NCI-H1930 (cell line): ENCODE measurements at regions not wholly inside any gene's neighbourhood (a gene's known extent, or its start where the extent isn't known, plus 50 kb on each side); places are given as distances from the start of the nearest gene placed in this dataset.
A peak's percentile ranks its signal among the peaks of the same experiment; 100 is the strongest.
"Not testable (repeated sequence)": the region's sequence is repeated elsewhere in the genome, so short reads cannot be mapped to it uniquely, and the experiment has no call there.

ENCODE experiments used
- DNase-seq, 2 experiments: peaks; one replicate each; lab custom pipeline; 2025; lab: John Stamatoyannopoulos, UW

DNA sequence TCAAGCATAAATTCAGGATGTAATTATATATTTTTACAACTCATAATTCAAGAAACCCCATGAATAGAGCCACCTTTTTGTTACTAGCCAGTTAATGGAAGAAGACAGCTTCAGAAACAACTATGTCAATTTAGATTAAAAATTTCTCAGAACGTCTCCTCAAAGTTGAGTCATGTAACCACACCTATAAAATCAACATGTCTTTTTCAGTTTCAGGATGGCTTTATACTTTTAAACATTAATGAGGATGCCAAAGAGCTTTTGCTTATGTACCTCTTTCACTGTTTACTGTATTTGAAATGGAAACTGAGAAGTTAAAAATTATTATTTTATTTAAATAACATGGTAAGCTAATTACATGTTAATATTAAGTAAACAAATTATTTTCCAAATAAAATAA lies 280.1 kb downstream of the PTH2R start:
- no peak for DNase-seq

DNA sequence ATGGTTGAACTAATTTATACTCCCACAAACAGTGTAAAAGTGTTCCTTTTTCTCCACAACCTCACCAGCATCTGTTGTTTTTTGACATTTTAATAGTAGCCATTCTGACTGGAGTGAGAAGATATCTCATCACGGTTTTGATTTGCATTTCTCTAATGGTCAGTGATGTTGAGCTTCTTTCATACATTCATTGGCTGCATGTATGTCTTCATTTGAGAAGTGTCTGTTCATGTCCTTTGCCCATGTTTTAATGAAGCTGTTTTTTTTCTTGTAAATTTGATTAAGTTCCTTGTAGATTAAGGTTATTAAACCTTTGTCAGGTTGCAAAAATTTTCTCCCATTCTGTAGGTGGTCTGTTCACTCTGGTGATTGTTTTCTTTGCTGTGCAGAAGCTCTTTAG lies 281.1 kb downstream of the PTH2R start:
- not testable (repeated sequence) for DNase-seq

DNA sequence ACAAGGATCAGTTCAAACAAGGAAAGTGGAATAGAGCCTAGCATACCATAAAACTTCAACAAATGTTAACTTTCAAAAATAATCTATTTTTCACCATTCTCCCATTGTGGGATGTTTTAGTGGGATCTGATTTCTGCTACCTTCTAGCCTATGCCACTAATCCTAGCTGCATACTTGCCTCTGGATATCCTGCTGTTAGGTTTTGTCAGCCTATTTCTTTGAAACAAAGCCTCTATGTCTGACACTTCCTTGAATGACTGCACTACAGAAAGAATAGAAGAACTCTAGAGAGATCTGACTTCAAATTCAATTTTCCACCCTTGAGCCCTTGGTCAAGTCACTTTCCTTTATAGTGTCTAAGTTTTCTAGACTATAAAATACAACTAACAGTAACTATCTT lies 291.5 kb downstream of the PTH2R start:
- DNase-seq, result no peak

DNA sequence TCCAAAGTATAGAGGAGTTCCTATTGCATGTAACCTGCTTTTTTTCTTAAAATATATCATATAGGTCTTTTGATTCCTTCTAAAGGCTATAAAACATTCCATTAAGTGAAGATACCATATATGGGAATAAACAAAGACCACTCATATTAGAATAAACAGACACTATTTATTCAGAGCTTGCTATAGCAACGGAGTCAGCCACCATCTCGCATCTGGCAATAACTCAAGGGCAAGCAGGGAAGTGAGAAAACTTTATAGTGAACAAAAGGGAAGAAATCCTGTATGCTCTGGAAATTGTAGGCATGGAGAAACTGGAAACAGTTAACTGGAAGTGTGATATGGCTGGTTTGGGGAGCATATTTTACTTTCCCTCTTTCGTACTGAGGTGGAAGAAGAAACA lies 301.9 kb downstream of the PTH2R start:
- no peak for DNase-seq

DNA sequence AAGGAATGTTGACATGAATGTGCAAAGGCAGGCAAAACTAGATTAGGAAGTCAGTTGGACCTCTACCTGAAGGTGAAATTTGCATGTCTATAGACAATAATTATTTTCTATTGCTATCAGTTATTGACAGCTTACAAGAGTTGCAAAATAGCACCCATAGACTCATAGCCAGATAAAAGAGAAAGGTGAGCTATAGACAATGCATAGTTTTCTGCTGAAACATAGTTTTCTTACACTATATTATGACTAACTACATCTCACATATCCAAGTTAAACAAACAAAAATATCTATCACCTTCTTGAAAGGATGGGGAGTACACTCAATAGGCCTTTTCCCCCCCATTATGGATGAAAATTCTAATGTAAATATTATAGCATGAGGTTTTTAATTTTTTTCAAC lies 305.0 kb downstream of the PTH2R start:
- DNase-seq, result no peak

DNA sequence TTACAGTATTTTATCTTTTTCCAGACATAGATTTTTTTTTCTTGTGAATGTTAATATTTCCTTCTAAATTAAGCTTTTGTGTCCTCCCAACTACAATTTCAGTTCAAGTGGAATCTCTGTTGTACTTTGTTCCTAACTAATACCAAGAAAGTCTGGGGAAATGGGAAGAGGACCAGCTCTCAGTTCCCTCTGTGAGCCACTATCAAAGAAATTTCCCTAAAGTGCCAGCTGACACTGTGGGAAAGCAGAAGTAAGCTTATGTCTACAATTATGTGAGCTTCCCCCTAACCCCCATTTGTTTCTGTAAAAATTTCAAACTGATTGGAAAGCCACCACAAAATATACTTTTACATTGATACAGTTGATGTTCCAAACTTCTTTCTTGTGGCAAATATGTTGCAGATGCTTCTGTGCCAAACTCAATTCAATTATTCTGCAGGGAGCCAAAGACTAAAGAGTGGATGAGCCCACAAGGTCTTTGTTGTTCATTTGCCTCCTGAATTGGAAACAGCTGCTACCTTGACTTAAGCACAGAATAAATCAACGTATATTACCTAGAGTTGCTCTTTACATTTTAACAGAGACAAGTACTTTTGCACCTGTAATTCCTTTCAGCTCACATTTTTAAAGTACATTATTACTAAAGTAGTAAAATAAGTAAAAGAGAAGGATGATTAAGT lies 306.6 kb downstream of the PTH2R start:
- DNase-seq, result peak; percentile 11 to 13

DNA sequence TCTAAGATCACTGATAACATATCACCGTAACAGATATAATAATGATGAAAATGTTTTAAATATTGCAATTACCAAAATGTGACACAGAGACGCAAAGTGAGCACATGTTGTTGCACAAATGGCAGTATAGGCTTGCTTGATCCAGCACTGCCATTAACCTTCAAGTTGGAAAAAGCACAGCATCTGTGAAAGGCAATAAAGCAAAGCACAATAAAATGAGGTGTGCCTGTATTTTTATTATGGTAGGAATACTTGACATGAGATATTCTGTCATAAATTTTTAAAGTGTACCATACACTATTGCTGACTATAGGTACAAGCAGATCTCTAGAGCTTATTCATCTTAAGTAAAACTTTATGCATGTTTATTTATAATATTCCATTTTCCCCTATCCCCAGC lies 312.2 kb downstream of the PTH2R start:
- DNase-seq, result no peak

DNA sequence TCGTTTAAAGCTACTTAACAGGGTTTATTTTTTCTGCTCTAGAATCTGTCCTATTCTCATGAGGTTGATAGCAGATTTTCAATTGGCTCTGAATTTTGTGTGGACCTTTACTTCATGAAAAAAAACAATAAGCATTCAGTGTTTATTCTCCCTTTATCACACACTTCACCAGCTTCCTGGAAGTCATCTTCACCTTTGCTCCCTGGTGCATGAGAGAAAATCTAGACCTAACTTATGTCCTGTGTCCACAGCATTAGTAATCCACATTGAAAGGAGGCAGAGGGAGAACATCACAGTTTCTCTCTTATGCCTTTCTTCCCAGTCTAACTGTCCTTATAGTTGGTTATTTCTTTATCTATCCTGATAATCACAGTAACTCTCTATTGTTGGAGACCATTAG lies 316.1 kb downstream of the PTH2R start:
- no peak for DNase-seq

DNA sequence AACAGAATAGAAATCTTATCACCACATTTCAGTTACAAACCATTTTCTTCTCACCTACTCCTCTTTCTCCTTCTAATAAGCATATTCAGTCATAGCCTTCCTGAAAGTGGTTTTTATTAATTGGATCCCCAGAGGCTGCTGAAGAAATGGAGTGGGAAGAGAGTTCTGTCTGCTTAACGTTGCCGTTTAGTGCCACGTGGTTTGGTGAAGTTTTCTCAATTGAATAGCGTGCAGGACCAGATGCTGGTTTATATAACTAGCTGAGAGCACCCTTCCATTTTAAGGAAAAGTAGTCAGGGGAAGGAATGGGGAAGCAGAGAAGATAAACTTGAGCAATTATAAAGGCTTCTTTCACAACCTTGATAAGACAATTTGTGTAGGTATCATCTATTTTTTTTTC lies 318.7 kb downstream of the PTH2R start:
- no peak for DNase-seq

DNA sequence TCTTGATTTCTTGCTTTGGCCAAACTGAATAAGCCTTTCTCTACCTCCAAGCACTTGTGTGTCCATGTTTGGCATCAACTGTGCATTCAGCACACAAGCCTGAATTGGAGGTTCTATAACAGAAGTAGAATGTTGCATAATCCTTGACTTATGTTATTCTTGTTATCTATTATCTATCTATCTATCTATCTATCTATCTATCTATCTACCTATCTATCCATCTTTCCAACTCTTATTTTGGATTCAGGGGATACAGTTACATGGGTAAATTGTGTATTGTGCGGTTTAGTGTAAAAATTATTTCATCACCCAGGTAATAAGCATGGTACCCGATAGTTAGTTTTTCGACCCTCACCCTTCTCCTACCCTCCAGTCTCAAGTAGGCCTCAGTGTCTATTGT lies 319.6 kb downstream of the PTH2R start:
- no peak for DNase-seq

DNA sequence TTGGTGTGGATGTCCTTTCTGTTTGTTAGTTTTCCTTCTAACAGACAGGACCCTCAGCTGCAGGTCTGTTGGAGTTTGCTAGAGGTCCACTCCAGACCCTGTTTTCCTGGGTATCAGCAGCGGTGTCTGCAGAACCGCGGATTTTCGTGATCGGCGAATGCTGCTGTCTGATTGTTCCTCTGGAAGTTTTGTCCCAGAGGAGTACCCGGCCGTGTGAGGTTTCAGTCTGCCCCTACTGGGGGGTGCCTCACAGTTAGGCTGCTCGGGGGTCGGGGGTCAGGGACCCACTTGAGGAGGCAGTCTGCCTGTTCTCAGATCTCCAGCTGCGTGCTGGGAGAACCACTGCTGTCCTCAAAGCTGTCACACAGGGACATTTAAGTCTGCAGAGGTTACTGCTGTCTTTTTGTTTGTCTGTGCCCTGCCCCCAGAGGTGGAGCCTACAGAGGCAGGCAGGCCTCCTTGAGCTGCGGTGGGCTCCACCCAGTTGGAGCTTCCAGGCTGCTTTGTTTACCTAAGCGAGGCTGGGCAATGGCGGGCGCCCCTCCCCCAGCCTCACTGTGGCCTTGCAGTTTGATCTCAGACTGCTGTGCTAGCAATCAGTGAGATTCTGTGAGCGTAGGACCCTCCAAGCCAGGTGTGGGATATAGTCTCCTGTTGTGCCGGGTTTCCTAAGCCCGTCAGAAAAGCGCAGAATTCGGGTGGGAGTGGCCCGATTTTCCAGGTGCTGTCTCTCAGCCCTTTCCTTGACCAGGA lies 345.2 kb downstream of the PTH2R start:
- not testable (repeated sequence) for DNase-seq

DNA sequence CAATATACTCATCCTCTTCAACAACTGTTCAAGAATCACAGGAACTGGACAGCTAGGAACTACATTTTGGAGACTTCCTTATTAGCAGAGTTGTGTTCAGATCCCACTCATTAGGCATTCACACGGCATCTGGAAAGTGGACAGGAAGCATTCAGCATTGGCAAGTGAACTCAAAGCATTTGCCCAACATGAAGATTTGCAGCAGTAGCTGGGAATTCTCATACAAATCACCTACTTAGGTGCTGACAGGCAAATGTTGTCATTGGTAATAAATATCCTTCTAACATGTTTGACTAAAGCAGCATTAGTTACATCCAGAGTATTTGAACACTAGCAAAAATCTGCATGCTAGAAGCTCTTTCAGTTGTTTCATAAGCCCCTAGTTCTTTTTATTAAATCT lies 350.8 kb downstream of the PTH2R start:
- no peak for DNase-seq

DNA sequence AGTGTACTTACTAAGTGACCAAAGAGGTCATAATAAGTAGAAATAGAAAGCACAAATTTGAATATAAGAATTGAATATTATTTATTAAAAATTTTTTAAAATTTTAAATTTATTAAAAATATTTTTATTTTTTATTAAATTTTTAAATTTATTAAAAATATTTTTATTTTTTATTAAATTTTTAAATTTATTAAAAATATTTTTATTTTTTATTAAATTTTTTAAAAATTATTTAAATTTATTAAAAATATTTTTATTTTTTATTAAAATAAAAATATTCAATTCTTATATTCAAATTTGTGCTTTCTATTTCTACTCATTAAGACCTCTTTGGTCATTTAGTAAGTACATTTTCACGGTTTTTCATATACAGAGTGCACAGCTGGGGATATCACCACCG lies 366.5 kb downstream of the PTH2R start:
- not testable (repeated sequence) for DNase-seq

DNA sequence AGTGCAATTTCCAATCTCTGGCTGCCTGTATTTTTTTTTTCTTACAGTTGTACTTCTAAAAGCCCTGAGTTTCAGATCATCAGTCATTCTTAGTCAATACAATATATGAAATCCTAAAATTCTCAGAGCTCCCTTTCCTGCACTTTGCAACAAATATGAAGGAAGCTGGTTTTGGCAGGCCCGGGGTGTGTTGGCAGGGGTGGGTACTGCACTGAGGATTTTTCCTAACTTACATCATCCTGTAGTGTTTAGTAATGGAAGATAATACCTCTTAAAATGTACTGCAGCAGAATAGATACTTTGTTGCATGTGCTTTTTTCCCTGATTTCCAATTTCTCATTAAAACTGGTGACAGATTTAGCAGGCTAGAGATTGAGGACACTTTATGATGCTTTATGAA lies 374.6 kb downstream of the PTH2R start:
- no peak for DNase-seq

DNA sequence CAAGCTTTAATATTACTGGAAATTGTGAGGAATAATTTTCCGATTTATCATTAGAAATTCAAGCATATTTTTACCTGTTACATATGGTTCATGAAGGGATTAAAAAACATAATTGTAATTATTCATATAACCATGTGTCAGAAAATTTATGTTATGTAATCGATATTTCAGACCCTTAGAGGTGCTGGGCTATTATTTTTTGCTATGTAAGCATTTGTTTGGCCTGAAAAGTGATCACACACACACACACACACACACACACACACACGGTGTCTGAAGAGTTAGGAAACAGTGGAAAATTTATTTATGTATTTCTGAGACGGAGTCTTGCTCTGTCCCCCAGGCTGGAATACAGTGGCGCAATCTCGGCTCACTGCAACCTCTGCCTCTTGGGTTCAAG lies 375.5 kb downstream of the PTH2R start:
- no peak for DNase-seq

DNA sequence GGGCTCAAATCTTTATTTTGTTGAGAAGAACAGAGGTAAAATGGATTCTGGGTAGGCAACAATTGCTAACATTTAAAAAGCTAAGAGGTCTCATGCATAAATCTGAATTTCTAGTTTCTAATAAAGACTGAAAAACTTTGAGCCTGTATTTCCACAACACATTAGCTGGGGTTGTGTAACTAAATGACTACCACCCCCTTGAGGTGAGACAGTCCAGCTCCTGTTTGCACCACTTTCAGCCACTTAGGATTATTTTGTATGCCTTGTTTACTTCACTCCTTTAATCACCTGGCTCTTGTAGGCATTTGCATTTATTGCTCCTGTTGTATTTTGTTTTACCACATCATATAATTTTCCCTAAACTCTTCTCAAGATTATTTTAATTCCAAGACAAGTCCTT lies 376.6 kb downstream of the PTH2R start:
- DNase-seq, result no peak

DNA sequence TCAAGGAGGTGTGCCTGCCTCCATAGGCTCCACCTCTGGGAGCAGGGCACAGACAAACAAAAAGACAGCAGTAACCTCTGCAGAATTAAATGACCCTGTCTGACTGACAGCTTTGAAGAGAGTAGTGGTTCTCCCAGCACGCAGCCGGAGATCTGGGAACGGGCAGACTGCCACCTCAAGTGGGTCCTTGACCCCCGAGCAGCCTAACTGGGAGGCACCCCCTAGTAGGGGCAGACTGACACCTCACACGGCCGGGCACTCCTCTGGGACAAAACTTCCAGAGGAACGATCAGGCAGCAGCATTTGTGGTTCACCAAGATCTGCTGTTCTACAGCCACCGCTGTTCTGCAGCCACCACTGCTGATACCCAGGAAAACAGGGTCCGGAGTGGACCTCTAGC lies 378.2 kb downstream of the PTH2R start:
- DNase-seq, result not testable (repeated sequence)

DNA sequence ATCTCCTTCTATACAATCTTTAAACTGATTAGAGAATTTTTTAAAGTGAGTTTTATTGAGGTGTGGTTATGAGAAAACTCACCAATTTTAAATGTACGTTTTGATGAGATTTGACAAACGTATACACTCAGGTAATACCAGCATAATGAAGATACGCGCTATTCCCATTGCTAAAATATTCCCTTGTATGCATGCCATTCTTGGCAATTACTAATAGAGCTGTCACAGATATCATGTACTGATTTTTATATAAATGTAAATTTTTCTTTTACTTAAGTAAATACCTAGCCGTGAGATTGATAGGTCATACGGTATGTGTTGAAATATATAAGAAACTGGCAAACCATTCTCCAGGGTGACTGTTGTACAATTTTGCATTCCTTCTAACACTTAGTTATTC lies 384.7 kb downstream of the PTH2R start:
- DNase-seq, result no peak

DNA sequence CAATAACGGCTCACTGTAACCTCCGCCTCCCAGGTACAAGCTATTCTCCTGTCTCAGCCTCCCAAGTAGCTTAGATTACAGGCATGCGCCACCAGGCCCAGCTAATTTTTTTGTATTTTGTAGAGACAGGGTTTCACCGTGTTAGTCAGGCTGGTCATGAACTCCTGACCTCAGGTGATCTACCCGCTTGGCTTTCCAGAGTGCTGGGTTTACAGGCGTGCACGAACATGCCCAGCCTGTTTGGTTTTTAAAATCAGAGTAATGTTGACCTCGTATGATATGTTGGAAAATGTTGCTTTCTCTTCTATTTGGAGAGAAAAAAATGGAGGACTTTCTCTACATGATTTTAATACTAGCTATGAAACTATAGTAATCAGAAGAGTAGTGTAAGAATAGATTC lies 386.2 kb downstream of the PTH2R start:
- no peak for DNase-seq

DNA sequence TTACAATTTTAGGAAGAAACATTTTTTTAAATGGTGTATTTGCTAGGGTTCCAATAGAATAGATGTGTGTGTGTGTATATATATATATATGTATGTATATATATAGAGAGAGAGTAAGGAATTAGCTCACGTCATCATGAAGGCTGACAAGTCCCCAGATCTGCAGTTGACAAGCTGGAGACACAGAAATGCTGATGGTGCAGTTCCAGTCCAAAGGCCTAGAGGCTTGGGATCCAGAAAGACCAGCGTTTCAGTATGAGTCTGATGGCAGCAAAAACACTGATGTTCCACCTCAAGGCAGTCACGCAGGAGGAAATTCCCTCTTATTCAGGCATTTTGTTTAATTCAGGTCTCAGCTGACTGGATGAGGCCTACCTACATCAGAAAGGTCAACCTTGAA lies 386.8 kb downstream of the PTH2R start:
- no peak for DNase-seq

DNA sequence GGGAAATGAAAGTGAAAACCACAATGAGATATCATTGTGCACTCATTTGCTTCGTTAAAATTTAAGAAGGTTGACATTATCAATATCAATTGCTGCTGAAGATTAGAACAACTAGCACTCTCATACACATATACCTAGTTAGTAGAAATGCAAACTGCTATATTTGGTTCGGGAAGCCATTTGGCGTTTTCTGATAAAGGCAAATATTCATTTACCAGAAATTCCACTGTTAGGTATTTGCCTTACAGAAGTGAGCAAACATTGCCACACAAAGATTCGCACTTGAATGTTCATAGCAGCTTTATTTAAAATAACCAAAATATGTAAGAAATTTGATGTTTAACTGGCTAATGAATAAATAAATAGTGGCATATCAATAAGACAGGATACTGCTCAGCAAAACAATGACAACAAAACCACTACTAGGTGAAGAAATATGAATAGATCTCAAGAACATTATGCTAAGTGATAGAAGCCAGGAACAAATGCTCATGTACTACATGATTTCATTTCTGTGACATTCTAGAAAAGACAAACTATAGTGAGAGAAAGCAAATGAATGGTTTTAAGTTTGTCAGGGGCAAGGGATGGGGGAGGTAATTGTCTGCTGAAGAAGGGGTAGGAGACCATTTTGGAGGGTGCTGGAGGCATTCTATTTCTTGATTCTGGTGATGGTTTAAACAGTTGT lies 387.8 kb downstream of the PTH2R start:
- no peak for DNase-seq

DNA sequence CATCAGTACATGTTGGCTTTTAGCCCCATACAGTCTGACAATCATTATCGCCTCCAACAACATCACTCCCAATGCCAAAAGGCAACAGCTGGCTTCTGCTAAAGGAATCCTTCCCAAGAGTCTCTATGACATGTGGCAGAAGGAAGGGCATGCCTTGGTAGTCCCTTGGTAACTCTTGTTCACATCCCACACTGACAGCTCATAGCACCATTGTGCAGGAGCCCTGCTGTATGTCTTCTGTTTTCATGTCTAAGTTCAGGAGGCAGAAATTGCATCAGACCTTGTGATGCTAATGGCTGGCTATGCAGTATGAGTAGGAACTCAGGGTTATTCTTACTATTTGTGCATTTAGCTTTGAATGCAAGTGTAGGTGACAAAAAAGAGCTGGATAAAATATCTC lies 392.1 kb downstream of the PTH2R start:
- DNase-seq, result no peak

DNA sequence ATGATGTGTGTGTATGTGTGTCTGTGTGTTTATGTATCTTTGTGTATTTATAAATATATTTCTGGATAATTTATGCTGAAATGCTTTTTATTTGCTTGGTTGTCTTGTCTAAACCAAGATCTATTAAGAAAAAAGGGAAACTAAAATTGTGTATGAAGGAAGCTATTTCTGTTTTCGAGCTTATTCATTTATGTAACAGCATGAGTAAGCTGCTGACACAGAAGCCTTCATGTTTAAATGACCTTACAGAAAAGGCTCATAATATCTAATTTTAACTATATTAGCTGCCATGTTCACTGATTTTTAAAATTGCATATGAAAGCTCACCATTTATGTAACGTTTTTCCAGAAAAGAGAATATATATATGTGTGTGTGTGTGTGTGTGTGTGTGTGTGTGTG lies 392.8 kb downstream of the PTH2R start:
- DNase-seq, result no peak
